LNCaP clone FGC (cell line): ENCODE measurements at regions not wholly inside any gene's neighbourhood (a gene's known extent, or its start where the extent isn't known, plus 50 kb on each side); places are given as distances from the start of the nearest gene placed in this dataset.
"Not testable (repeated sequence)": the region's sequence is repeated elsewhere in the genome, so short reads cannot be mapped to it uniquely, and the experiment has no call there.

ENCODE experiments used
- DNase-seq: peaks from one replicate; pipeline ENCODE4 v3.0.0-alpha.2; 2011; ENCODE audit warnings: low read depth
- H3K4me3 ChIP-seq: 2 replicates; pipeline ENCODE4 v1.5.1; 2011; ENCODE audit warnings: mild to moderate bottlenecking, low read depth, low read length, control low read depth
- CTCF ChIP-seq: IDR thresholded peaks from 2 replicates; pipeline ENCODE4 v1.5.1; 2012; ENCODE audit warnings: mild to moderate bottlenecking; ENCODE audit not compliant: control insufficient read depth, insufficient read depth; ENCODE audit errors: extremely low read depth

- no peak for TF ChIP-seq CTCF
- no peak overlapping the region for H3K4me3 ChIP-seq
- no peak for DNase-seq
These were observed 131.7 kb upstream of the TNP1 start for GRCh38 chr2:216991563-216991962.

- DNase-seq, result no peak
- no peak for TF ChIP-seq CTCF
These were observed 129.7 kb upstream of the TNP1 start for GRCh38 chr2:216989340-216990129.

GRCh38 chr2:216987252-216987821 lies 127.5 kb upstream of the TNP1 start:
- TF ChIP-seq CTCF, result no peak
- H3K4me3 ChIP-seq, result no peak overlapping the region
- no peak for DNase-seq

More at GRCh38 chr2:216989340-216990129, 129.7 kb upstream of the TNP1 start:
- H3K4me3 ChIP-seq, result no peak overlapping the region

- TF ChIP-seq CTCF, result no peak
- peak; percentile 44 for DNase-seq
- H3K4me3 ChIP-seq, result no peak overlapping the region
These were observed 125.8 kb upstream of the TNP1 start for GRCh38 chr2:216985658-216986141.

GRCh38 chr2:216984937-216985336 lies 125.1 kb upstream of the TNP1 start:
- DNase-seq, result no peak
- no peak overlapping the region for H3K4me3 ChIP-seq
- TF ChIP-seq CTCF, result no peak

- not testable (repeated sequence) for DNase-seq
These were observed 122.1 kb upstream of the TNP1 start for GRCh38 chr2:216981951-216982350.

GRCh38 chr2:216980510-216980909 lies 120.6 kb upstream of the TNP1 start:
- DNase-seq, H3K4me3 ChIP-seq: not testable (repeated sequence)

More at GRCh38 chr2:216981951-216982350, 122.1 kb upstream of the TNP1 start:
- not testable (repeated sequence) for H3K4me3 ChIP-seq
